CD4-positive, alpha-beta T cell treated with Interleukin-1 beta for 1 hour (primary cell): ENCODE measurements at regions not wholly inside any gene's neighbourhood (a gene's known extent, or its start where the extent isn't known, plus 50 kb on each side); places are given as distances from the start of the nearest gene placed in this dataset.

ENCODE experiments used
- DNase-seq, 2 donors: peaks; one replicate each; pipeline ENCODE4 v3.0.0-alpha.2; 2020 to 2022

GRCh38 chr16:26993511-26993910 is 73.2 kb upstream of the C16orf82 start:
- DNase-seq = no peak

GRCh38 chr16:26993963-26994362 is 72.8 kb upstream of the C16orf82 start:
- no peak for DNase-seq

- no peak for DNase-seq
These were observed 71.2 kb upstream of the C16orf82 start for GRCh38 chr16:26995522-26995921.

GRCh38 chr16:27005386-27005785 is 61.3 kb upstream of the C16orf82 start:
- DNase-seq = no peak
